ENCODE measurements at regions not wholly inside any gene's neighbourhood (a gene's known extent, or its start where the extent isn't known, plus 50 kb on each side); places are given as distances from the start of the nearest gene placed in this dataset.

DNA sequence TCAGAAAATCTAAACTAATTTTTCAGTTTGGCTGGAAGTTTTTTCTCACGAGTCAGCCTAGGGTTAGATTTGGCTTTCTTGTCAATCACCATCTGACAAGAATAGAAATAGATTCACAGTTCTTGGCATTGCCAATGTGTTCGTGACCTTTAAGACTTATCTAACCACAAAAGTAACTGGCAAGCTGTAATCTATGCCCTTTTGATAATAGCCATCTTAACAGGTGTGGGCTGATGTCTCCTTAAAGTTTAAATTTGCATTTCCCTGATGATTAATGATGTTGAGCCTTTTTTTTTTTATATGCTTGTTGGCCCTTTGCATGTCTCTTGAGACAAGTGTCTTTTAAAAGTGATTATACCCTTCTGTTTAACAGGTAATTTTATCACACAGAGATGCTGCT is 460.3 kb upstream of the PRKX start:
- Mint-ChIP-seq H3K4me1 (ENCODE audit: low read depth) (no peaks in the 10 kb centered on the region), H3K27me3 (ENCODE audit: low read depth) (no peaks in the 10 kb centered on the region), H3K9me3 (peaks cover 0 to 3% of the 10 kb centered on the region in 2 donors), H3K36me3 (ENCODE audit: insufficient read depth in 2 of 2) (no peaks in the 10 kb centered on the region), H3K4me3 (no peak overlapping the region), H3K27ac (no peak overlapping the region)
- ATAC-seq (replicated peaks in 1 of 2) (no peak), DNase-seq (no peak)

GRCh38 chrX:4151798-4152197 is 438.3 kb upstream of the PRKX start:
- Mint-ChIP-seq H3K4me3 (no peak overlapping the region), H3K27ac (no peak overlapping the region), H3K9me3 (peaks cover 0 to 8% of the 10 kb centered on the region in 2 donors), H3K4me1 (ENCODE audit: low read depth) (no peaks in the 10 kb centered on the region), H3K36me3 (ENCODE audit: insufficient read depth in 2 of 2) (no peaks in the 10 kb centered on the region), H3K27me3 (ENCODE audit: low read depth) (no peaks in the 10 kb centered on the region)
- DNase-seq (no peak), ATAC-seq (replicated peaks in 1 of 2) (no peak)

- peaks cover 0 to 8% of the 10 kb centered on the region in 2 donors for H3K9me3 Mint-ChIP-seq
- no peaks in the 10 kb centered on the region for H3K36me3 Mint-ChIP-seq (ENCODE audit: insufficient read depth in 2 of 2)
- H3K27ac Mint-ChIP-seq, result no peak overlapping the region
- H3K4me3 Mint-ChIP-seq, result no peak overlapping the region
- no peak for ATAC-seq (replicated peaks in 1 of 2)
- H3K4me1 Mint-ChIP-seq (ENCODE audit: low read depth), result no peaks in the 10 kb centered on the region
- DNase-seq, result no peak
- H3K27me3 Mint-ChIP-seq (ENCODE audit: low read depth), result no peaks in the 10 kb centered on the region
Measured at GRCh38 chrX:4150259-4150658, 436.8 kb upstream of the PRKX start.

- Mint-ChIP-seq H3K9me3 (peaks cover 4 to 8% of the 10 kb centered on the region in 2 donors), H3K36me3 (ENCODE audit: insufficient read depth in 2 of 2) (no peaks in the 10 kb centered on the region), H3K4me3 (no peak overlapping the region), H3K27ac (no peak overlapping the region), H3K4me1 (ENCODE audit: low read depth) (no peaks in the 10 kb centered on the region), H3K27me3 (ENCODE audit: low read depth) (no peaks in the 10 kb centered on the region)
- DNase-seq (no peak), ATAC-seq (replicated peaks in 1 of 2) (no peak)
Measured at GRCh38 chrX:4129626-4130025, 416.2 kb upstream of the PRKX start.

GRCh38 chrX:4118666-4119530 is 405.4 kb upstream of the PRKX start:
- H3K9me3 Mint-ChIP-seq, result peaks cover 0 to 1% of the 10 kb centered on the region in 2 donors
- no peak overlapping the region for H3K27ac Mint-ChIP-seq
- ATAC-seq (replicated peaks in 1 of 2) (no peak), DNase-seq (no peak)
- no peaks in the 10 kb centered on the region for H3K27me3 Mint-ChIP-seq (ENCODE audit: low read depth)
- H3K4me3 Mint-ChIP-seq, result no peak overlapping the region
- H3K36me3 Mint-ChIP-seq (ENCODE audit: insufficient read depth in 2 of 2), result peaks cover 0 to 2% of the 10 kb centered on the region in 2 donors
- H3K4me1 Mint-ChIP-seq (ENCODE audit: low read depth), result no peaks in the 10 kb centered on the region

DNA sequence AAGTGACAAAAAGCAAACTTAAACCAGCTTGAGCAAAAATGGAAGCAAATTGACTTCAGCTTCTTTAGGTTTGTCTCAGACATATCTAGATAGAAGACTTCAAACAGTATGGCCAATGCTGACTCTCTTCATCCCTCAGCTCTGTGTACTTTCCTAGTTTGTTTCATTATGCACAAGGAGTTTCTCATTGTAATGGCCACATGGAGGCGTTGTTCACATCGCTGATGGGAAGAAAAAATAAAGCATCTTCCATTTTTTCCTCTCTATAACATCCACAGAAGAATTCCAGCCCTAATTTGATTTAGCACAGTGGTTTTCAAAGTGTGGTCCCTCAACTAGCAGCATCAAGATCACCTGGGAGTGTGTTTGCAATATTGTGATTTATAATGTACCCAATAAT is 397.5 kb upstream of the PRKX start:
- Mint-ChIP-seq H3K27me3 (ENCODE audit: low read depth) (no peaks in the 10 kb centered on the region), H3K27ac (no peak overlapping the region), H3K4me3 (no peak overlapping the region), H3K9me3 (peaks cover 0 to 4% of the 10 kb centered on the region in 2 donors), H3K4me1 (ENCODE audit: low read depth) (no peaks in the 10 kb centered on the region), H3K36me3 (ENCODE audit: insufficient read depth in 2 of 2) (no peaks in the 10 kb centered on the region)
- no peak for ATAC-seq (replicated peaks in 1 of 2)
- no peak for DNase-seq

DNA sequence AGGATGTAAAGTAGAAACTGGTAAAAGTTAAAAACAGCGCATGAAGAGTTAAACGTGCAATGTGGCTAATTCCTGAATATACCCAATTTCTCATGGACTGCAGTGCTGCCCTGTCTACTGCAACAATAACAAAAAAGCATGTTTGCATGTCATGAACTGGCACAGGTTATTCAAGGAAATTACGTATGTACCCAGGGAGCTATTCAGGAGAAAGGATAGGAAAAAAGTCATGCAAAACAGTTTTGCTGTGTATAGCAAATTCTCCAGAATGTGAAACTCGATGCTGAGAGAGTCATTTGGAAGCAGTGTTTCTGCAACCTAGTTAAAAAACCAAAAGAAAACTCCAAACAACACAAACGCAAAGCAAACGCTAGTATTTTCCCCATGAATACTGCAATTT is 381.5 kb upstream of the PRKX start:
- no peak for DNase-seq
- Mint-ChIP-seq H3K27me3 (ENCODE audit: low read depth) (no peaks in the 10 kb centered on the region), H3K4me1 (ENCODE audit: low read depth) (no peaks in the 10 kb centered on the region), H3K27ac (no peak overlapping the region), H3K9me3 (peaks cover 1 to 5% of the 10 kb centered on the region in 2 donors), H3K36me3 (ENCODE audit: insufficient read depth in 2 of 2) (no peaks in the 10 kb centered on the region), H3K4me3 (no peak overlapping the region)
- no peak for ATAC-seq (replicated peaks in 1 of 2)

GRCh38 chrX:4091046-4091760 is 377.8 kb upstream of the PRKX start:
- Mint-ChIP-seq H3K27ac (no peak overlapping the region), H3K4me1 (ENCODE audit: low read depth) (no peaks in the 10 kb centered on the region), H3K4me3 (no peak overlapping the region), H3K27me3 (ENCODE audit: low read depth) (no peaks in the 10 kb centered on the region), H3K9me3 (peaks cover 1% of the 10 kb centered on the region in 2 donors), H3K36me3 (ENCODE audit: insufficient read depth in 2 of 2) (peaks cover 0 to 2% of the 10 kb centered on the region in 2 donors)
- ATAC-seq (replicated peaks in 1 of 2), result no peak
- DNase-seq, result no peak

DNA sequence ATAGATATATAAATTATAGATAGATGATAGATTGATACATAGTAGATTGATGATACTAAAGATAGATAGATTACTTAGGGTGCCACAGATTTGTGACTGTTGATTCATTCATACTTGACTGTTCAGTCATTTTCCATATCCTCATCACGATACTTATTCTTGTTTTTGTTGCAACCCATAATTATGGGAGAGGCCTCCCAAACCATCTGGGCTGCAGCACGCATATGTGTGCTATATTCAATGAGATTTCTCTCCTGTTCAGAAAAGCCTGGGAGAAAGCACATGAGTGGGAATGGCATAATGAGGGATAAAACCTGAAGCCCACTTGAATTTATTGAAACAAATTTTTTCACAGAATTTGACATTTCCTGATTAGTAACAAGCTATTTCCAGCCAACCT is 346.4 kb upstream of the PRKX start:
- Mint-ChIP-seq H3K4me1 (ENCODE audit: low read depth) (no peaks in the 10 kb centered on the region), H3K27me3 (ENCODE audit: low read depth) (peaks cover 6% of the 10 kb centered on the region), H3K4me3 (no peak overlapping the region), H3K27ac (no peak overlapping the region), H3K9me3 (peaks cover 2 to 8% of the 10 kb centered on the region in 2 donors), H3K36me3 (ENCODE audit: insufficient read depth in 2 of 2) (no peaks in the 10 kb centered on the region)
- no peak for ATAC-seq (replicated peaks in 1 of 2)
- no peak for DNase-seq

GRCh38 chrX:4043951-4044350 is 330.5 kb upstream of the PRKX start:
- Mint-ChIP-seq H3K36me3 (ENCODE audit: insufficient read depth in 2 of 2) (no peaks in the 10 kb centered on the region), H3K27ac (no peak overlapping the region), H3K27me3 (ENCODE audit: low read depth) (no peaks in the 10 kb centered on the region), H3K9me3 (peaks cover 0 to 7% of the 10 kb centered on the region in 2 donors), H3K4me1 (ENCODE audit: low read depth) (no peaks in the 10 kb centered on the region), H3K4me3 (no peak overlapping the region)
- ATAC-seq (replicated peaks in 1 of 2), result no peak
- no peak for DNase-seq

DNA sequence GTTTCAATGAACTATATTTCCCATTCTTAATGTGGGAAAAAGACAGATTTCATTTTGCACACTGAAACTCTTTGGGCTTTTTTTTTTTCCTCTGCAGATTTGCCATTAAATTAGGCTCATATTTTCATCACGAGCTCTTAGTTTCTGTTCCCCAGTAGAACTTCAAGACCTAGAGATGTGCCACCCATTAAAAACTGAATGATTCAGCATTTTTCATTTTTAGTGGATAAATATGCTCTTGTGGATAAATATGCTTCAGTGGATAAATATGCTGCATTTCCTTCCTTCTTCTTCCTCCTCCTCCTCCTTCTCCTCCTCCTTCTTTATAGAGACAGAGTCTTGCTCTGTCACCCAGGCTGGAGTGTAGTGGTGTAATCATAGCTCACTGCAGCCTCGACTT is 322.4 kb upstream of the PRKX start:
- no peak for DNase-seq
- no peaks in the 10 kb centered on the region for H3K4me1 Mint-ChIP-seq (ENCODE audit: low read depth)
- ATAC-seq (replicated peaks in 1 of 2), result no peak
- no peaks in the 10 kb centered on the region for H3K27me3 Mint-ChIP-seq (ENCODE audit: low read depth)
- H3K27ac Mint-ChIP-seq, result no peak overlapping the region
- H3K36me3 Mint-ChIP-seq (ENCODE audit: insufficient read depth in 2 of 2), result no peaks in the 10 kb centered on the region
- peaks cover 0 to 7% of the 10 kb centered on the region in 2 donors for H3K9me3 Mint-ChIP-seq
- H3K4me3 Mint-ChIP-seq, result no peak overlapping the region

GRCh38 chrX:4028151-4028550 is 314.7 kb upstream of the PRKX start:
- Mint-ChIP-seq H3K27ac (no peak overlapping the region), H3K36me3 (ENCODE audit: insufficient read depth in 2 of 2) (no peaks in the 10 kb centered on the region), H3K4me1 (ENCODE audit: low read depth) (no peaks in the 10 kb centered on the region), H3K9me3 (no peaks in the 10 kb centered on the region), H3K27me3 (ENCODE audit: low read depth) (no peaks in the 10 kb centered on the region), H3K4me3 (no peak overlapping the region)
- ATAC-seq (replicated peaks in 1 of 2) (no peak), DNase-seq (no peak)

DNA sequence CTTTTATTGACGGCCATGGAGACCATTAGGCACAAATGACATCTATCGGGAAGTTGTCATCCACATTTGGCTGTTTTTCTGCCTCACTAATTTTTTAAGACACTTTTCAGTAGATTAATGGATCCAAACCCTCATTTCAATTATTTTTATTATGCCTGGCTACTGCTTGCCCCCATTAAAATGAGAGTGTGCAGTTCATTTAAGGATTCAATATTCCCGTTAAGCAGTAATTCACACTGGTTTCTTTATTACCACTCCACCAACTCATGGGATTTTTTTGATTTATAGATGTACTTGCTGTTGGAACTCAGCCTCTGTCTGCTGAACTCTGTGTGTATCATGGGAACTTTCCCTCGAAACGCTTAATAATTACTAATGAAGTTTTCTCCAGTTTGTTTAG is 291.8 kb upstream of the PRKX start:
- ATAC-seq (replicated peaks in 1 of 2) (no peak), DNase-seq (no peak)
- H3K9me3 Mint-ChIP-seq, result peaks cover 0 to 2% of the 10 kb centered on the region in 2 donors
- no peaks in the 10 kb centered on the region for H3K4me1 Mint-ChIP-seq (ENCODE audit: low read depth)
- H3K27me3 Mint-ChIP-seq (ENCODE audit: low read depth), result no peaks in the 10 kb centered on the region
- no peaks in the 10 kb centered on the region for H3K36me3 Mint-ChIP-seq (ENCODE audit: insufficient read depth in 2 of 2)
- no peak overlapping the region for H3K27ac Mint-ChIP-seq
- H3K4me3 Mint-ChIP-seq, result no peak overlapping the region
